NCI-H146 treated with DMSO at 0.1 percent for 48 hours (cell line): ENCODE measurements at regions not wholly inside any gene's neighbourhood (a gene's known extent, or its start where the extent isn't known, plus 50 kb on each side); places are given as distances from the start of the nearest gene placed in this dataset.
"Not testable (repeated sequence)": the region's sequence is repeated elsewhere in the genome, so short reads cannot be mapped to it uniquely, and the experiment has no call there.

Experiments
- DNase-seq: peaks from one replicate; lab custom pipeline; 2025; ENCODE audit not compliant: unreplicated experiment; lab: John Stamatoyannopoulos, UW

- no peak for DNase-seq
These were observed 54.4 kb upstream of the JAK1 start for GRCh38 chr1:65020774-65021173.

GRCh38 chr1:65021795-65022194, 55.4 kb upstream of the JAK1 start:
- DNase-seq = no peak

DNA sequence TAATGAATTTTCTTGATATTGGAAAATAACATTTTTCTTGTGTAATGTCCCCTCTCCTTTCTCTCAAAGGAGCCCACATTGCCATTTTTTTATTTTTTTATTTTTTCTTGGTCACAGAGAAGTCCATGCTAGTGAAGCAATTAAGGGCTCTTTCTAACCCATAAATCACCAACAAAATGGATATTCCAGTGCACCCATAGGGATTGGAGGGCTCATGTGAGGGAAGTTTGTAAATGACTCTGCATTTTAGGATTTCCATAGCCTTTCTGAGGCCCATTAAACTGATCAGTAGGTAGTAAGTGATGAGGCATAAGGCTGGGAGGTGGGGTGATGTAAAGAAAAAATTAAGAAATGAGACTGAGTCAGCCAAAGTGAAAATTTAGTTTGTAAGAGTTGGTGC, 55.9 kb upstream of the JAK1 start:
- DNase-seq = no peak

DNA sequence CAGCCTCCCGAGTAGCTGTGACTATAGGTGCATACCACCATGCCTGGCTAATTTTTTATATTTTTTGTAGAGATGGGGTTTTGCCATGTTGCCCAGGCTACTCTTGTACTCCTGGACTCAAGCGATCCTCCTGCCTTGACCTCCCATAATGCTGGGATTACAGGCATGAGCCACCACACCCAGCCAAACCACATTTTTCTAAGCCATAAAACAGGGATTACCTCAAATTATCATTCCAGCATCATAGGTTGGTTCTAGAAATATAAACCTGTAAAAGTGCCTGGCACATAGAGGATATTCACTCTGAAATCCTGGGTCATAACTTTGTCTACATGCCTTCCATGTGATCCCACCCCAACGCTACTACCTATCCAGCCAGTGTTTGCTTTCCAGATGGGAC, 59.4 kb upstream of the JAK1 start:
- no peak for DNase-seq

GRCh38 chr1:65026235-65026634, 59.9 kb upstream of the JAK1 start:
- peak; percentile 64 for DNase-seq

- DNase-seq = no peak
These were observed 61.5 kb upstream of the JAK1 start for GRCh38 chr1:65027666-65028358.

DNA sequence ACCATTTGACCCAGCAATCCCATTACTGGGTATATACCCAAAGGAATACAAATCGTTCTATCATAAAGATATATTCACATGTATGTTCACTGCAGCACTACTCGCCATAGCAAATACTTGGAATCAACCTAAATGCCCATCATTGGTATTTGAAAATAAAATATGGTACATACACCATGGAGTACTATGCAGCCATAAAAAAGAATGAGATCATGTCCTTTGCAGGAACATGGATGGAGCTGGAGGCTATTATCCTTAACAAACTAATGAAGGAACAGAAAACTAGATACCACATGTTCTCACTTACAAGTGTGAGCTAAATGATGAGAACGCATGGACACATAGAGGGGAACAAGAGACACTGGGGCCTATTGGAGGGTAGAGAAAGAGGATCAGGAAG, 63.1 kb upstream of the JAK1 start:
- not testable (repeated sequence) for DNase-seq

- not testable (repeated sequence) for DNase-seq
These were observed 68.5 kb upstream of the JAK1 start for GRCh38 chr1:65034879-65035278.

DNA sequence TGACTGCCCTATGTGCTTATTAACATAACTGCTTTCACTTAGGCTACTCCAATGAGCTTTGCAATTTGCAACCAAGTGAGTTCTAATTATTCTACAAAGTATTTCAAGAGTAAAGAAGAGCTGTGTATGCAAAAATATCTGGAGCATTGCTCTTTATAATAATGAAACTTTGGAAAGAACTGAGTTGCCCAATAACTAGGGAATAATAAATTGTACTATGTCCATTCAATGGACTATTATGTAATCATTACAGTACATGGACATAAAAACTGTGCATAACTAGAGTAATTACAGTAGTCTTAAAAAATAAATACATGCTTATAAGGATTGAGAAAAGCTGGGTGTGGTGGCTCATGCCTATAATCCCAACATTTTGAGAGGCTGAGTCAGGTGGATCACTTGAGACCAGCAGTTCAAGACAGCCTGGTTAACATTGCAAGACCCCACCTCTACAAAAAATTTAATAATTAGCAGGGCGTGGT, 70.3 kb upstream of the JAK1 start:
- no peak for DNase-seq

DNA sequence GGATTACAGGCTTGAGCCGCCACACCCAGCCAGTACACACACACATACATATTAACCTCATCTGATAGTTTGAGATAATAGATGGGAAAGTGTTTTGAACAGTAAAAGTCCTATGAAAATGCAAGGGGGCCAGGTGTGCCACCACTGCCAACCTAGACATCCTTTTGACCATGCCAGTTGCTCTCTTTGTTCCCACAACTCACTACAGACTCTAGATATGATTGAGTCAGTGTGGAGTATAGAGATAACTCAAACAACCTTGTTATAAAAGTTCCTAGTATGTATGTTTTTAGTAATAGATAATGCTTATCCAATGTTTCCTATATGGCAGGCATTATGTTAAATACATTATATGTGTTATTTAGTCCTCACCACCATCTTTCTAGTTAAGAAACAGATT, 72.7 kb upstream of the JAK1 start:
- DNase-seq = no peak

DNA sequence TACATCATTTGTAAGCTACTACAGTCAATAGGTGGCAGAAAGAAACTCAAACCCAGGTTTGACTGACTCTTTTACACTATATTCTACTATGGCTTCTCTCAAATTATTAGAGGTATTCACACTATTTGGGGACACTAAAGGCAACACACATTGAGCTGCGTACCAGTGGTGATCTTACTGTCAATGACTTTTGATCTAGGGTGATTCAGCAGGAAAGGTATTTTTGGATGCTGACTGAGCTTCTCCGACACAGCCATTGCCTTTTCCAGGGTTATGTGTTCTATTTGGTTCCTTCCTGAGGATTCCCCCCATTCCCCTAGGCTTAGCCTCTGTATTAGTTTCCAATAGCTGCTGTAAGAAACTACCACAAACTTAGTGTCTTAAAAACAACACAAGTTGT, 73.2 kb upstream of the JAK1 start:
- no peak for DNase-seq

DNA sequence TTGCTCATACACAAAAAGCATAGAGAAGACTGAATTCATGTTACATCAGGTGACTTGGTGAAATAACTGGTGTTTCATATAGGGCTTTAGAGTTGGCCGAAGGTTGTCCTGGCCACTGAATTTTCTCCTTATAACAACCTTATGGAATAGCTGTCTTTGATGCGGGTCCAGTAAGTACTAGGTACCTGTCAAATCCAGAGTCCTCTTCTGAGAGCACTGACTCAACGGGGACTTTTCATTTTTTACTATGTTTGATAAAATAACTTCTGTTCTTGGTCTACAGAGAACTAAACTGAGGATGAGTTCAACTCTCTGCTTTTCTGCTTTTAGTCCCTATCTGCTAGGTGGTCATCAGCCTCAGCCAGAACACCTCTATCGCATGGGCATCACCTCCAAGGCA, 76.1 kb upstream of the JAK1 start:
- no peak for DNase-seq

- no peak for DNase-seq
These were observed 78.1 kb upstream of the JAK1 start for GRCh38 chr1:65044411-65044810.

DNA sequence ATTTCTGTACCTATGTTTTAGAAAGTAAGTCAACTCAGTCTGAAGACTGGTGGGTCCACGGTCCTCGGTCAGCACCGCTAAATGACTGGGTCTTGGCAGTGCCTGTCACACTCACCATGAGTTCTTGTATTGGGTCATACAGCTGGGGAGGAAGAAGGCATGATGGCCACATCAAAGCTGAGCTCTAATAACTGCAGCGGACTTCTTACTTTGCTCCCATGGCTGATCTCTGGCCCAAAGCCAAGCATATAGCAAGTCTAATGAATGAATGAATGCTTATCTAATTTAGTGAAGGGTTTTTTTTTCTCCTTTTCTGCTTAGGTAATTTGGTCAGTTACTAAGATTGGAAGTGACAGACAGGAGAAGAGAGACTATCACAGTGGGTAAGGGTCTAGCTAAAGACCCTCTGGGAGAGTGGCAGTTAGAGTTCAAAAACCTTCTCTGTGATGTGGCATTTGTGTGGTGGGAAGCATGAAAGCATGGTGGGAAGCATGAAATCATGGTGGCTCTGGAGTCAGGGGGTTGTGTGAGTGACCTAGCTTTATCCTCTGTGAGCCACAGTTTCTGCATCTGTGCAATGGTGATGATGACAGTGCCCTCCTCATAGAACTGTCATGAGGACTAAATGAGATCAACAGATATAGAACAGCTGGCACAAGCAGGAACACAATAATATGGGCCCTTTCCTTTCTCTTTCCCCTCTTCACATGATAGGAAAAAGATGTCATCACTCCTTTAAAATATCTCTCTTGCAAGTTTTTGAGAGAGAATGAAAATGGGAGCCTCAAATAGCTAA, 78.9 kb upstream of the JAK1 start:
- DNase-seq = no peak

DNA sequence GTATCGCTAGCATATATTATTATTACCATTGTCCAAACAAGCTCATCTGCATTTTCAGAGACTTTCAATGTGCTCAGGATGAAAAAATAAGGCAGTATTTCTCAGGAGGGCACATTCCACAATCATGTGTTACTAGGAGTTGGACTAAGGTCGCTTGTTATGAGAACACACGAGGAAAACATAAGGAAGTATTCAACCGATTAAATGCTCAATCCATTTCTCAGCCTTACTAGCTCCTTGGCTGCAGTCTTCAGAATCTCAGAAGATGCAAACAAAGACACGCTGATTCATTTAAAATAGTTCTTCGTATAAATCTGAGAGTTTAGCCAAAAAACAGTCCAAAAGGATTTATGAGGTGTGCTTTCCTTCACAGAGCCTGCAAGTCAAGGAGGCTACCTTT, 82.0 kb upstream of the JAK1 start:
- DNase-seq = no peak

- DNase-seq = no peak
These were observed 83.8 kb upstream of the JAK1 start for GRCh38 chr1:65049941-65050713.

GRCh38 chr1:65050735-65051134, 84.4 kb upstream of the JAK1 start:
- peak; percentile 93 for DNase-seq

GRCh38 chr1:65054481-65054880, 88.1 kb upstream of the JAK1 start:
- no peak for DNase-seq

- DNase-seq = no peak
These were observed 89.4 kb upstream of the JAK1 start for GRCh38 chr1:65055747-65056146.

DNA sequence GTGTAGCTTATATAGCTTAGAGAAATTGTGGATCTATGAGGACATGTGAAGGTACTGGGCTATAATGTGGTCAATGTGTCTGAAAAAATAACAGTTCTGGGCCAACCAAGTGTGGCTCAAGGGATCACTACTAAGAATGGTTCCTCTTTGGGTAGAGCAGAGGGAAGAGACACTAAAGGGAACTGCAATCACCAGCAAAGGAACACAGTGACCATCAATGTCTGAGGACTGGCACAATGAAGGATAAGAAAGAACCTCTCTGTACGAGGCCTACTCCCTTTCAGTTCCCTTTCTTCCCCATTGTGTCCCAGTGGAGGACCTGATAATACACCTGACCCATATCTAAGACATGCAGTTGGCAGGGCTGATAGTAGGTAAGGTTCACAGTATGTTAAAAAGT, 89.9 kb upstream of the JAK1 start:
- no peak for DNase-seq

- no peak for DNase-seq
These were observed 90.5 kb upstream of the JAK1 start for GRCh38 chr1:65056866-65057265.
